WTC11 (cell line): ENCODE measurements at regions not wholly inside any gene's neighbourhood (a gene's known extent, or its start where the extent isn't known, plus 50 kb on each side); places are given as distances from the start of the nearest gene placed in this dataset.

ENCODE experiments used
- ATAC-seq: fragments of 200-7000 bp; cut with Tn5 transposase; 2 replicates; pipeline ENCODE4 v1.10.0; 2021; ENCODE audit warnings: mild to moderate bottlenecking, moderate library complexity
- CTCF ChIA-PET: fragments of 300-600 bp; sonication (Branson Sonifier 250); formaldehyde crosslinking; loops from one replicate; lab custom pipeline; 2021; ENCODE audit warnings: antibody characterized with exemption; lab: Charles Lee
- POLR2A ChIA-PET: fragments of 350-600 bp; sonication (Branson Sonifier 250); formaldehyde crosslinking; loops from one replicate; lab custom pipeline; 2021; ENCODE audit warnings: antibody characterized with exemption; lab: Charles Lee
- DNase-seq: peaks from one replicate; pipeline ENCODE4 v3.0.0; 2021; ENCODE audit warnings: low spot score
- H3K27ac Mint-ChIP-seq: 2 replicates; pipeline ENCODE4 v1.8.0; 2021; ENCODE audit warnings: mixed read lengths
- H3K27me3 Mint-ChIP-seq: 2 replicates; pipeline ENCODE4 v1.8.0; 2021; ENCODE audit warnings: low read depth, mild to moderate bottlenecking, moderate library complexity, mixed read lengths
- H3K36me3 Mint-ChIP-seq: 2 replicates; pipeline ENCODE4 v1.8.0; 2021; ENCODE audit warnings: mixed read lengths
- H3K4me1 Mint-ChIP-seq: 2 replicates; pipeline ENCODE4 v1.8.0; 2022; ENCODE audit warnings: mixed read lengths
- H3K4me3 Mint-ChIP-seq: 2 replicates; pipeline ENCODE4 v1.8.0; 2021; ENCODE audit warnings: mild to moderate bottlenecking, moderate library complexity, mixed read lengths
- H3K9me3 Mint-ChIP-seq: 2 replicates; pipeline ENCODE4 v1.8.0; 2021; ENCODE audit warnings: mixed read lengths
- AFF4 ChIP-seq: sonication (generic); formaldehyde crosslinking; IDR thresholded peaks from 2 replicates; pipeline ENCODE4 v1.8.1; 2023; ENCODE audit warnings: mild to moderate bottlenecking, missing genetic modification reagents, borderline replicate concordance
- AR ChIP-seq: fragments of 250-450 bp; sonication (Bioruptor Pico); IDR thresholded peaks from 2 replicates; pipeline ENCODE4 v1.9.0; 2021; ENCODE audit warnings: mild to moderate bottlenecking
- CTCF ChIP-seq: fragments of 200-600 bp; IDR thresholded peaks from 2 replicates; pipeline ENCODE4 v1.8.0; 2022; ENCODE audit warnings: antibody characterized with exemption
- EMX1 ChIP-seq: fragments of 250-450 bp; sonication (Bioruptor Pico); IDR thresholded peaks from 2 replicates; pipeline ENCODE4 v1.8.0; 2021; ENCODE audit warnings: mild to moderate bottlenecking
- PRDM15 ChIP-seq: sonication (generic); formaldehyde crosslinking; IDR thresholded peaks from 2 replicates; pipeline ENCODE4 v1.8.0; 2022; ENCODE audit warnings: missing genetic modification reagents
- TEAD4 ChIP-seq: sonication (generic); formaldehyde crosslinking; IDR thresholded peaks from 2 replicates; pipeline ENCODE4 v1.8.0; 2022; ENCODE audit warnings: mild to moderate bottlenecking, missing genetic modification reagents
- ZNF281 ChIP-seq: sonication (generic); formaldehyde crosslinking; IDR thresholded peaks from 2 replicates; pipeline ENCODE4 v1.8.0; 2023; ENCODE audit warnings: mild to moderate bottlenecking, missing genetic modification reagents

- H3K9me3 Mint-ChIP-seq = no peaks in the 10 kb centered on the region
- H3K27ac Mint-ChIP-seq = no peak overlapping the region
- ChIA-PET CTCF (interaction anchor here (0.5 to 1.2 kb wide), 3 partner anchors 23 to 344 kb away, joined by 3 to 5 read pairs (median 4); no protein-coding TSS in a partner anchor), POLR2A (interaction anchor here (0.9 kb wide), 1 partner anchor 41 kb away, joined by 3 read pairs; no protein-coding TSS in a partner anchor)
- H3K4me3 Mint-ChIP-seq = no peak overlapping the region
- DNase-seq = no peak
- H3K36me3 Mint-ChIP-seq = no peaks in the 10 kb centered on the region
- peaks cover 24% of the 10 kb centered on the region for H3K4me1 Mint-ChIP-seq
- no peaks in the 10 kb centered on the region for H3K27me3 Mint-ChIP-seq
- TF ChIP-seq CTCF = no peak
- no peak for TF ChIP-seq PRDM15 (CRISPR knock-in tag)
- TF ChIP-seq, all 79 proteins: peak for 0
- no peak for ATAC-seq
These were observed 322.1 kb upstream of the CHAC2 start for GRCh38 chr2:53445383-53446070.

- TF ChIP-seq TEAD4 (CRISPR knock-in tag) = no peak
- TF ChIP-seq EMX1 = no peak
- TF ChIP-seq AR = no peak
- TF ChIP-seq ZNF281 (CRISPR knock-in tag) = no peak
- no peak for TF ChIP-seq AFF4 (CRISPR knock-in tag)
- TF ChIP-seq, all 79 proteins: peak for 0
- Mint-ChIP-seq H3K4me1 (peaks cover 24% of the 10 kb centered on the region), H3K9me3 (no peaks in the 10 kb centered on the region), H3K36me3 (no peaks in the 10 kb centered on the region), H3K27me3 (no peaks in the 10 kb centered on the region), H3K4me3 (no peak overlapping the region), H3K27ac (peak overlapping the region; percentile 15; the same call in 1 of the 2 replicates)
- ATAC-seq (peak; percentile 96), DNase-seq (peak; percentile 56)
- ChIA-PET POLR2A (no interaction called here), CTCF (interaction anchor here (0.9 to 1.4 kb wide), 4 partner anchors 9 to 20 kb away, joined by 3 to 7 read pairs (median 3); no protein-coding TSS in a partner anchor)
These were observed 324.8 kb upstream of the CHAC2 start for GRCh38 chr2:53442783-53443182.
